ENCODE measurements at regions not wholly inside any gene's neighbourhood (a gene's known extent, or its start where the extent isn't known, plus 50 kb on each side); places are given as distances from the start of the nearest gene placed in this dataset.
"Not testable (repeated sequence)": the region's sequence is repeated elsewhere in the genome, so short reads cannot be mapped to it uniquely, and the experiment has no call there.

GRCh38 chr15:31705076-31705678 is 325.1 kb upstream of the CHRNA7 start:
- not testable (repeated sequence) for H3K27ac Mint-ChIP-seq; H3K4me3 Mint-ChIP-seq; H3K36me3 Mint-ChIP-seq (ENCODE audit: low read depth)

DNA sequence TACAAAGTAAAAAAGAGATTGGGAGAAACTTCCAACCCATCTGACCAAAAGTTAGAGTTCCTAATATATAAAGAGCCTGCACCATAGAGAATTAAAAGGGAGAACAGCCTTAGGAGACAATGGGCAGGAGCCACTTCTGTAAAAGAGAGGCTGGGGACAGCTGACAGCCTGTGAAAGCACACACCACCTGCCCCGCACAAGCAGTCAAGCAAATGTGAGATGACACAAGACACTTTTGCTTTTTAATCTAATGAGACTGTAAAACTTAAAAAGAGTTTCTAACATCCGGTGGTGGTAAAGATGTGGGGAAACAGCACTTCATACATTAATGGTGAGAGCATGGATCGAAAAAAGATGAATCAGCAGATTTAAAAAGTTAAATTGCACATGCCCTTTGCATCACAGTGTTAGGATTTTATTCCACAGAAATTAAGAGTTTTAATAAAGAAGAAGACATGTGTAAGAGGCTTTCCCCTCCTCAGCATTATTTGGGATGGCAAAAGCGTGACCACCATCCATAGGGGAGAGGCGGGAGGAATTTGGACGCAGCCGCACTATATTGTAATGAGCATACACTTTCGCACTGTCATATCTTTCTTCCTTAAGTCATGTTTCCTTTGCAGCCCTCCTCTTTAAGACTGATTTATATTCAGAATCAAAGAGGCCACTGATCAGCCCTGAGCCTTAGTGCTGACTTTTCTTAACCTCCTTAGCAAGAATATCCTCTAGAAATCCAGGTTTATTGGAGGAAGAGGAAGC is 322.2 kb upstream of the CHRNA7 start:
- H3K27me3 Mint-ChIP-seq (ENCODE audit: low read depth); H3K4me3 Mint-ChIP-seq; H3K36me3 Mint-ChIP-seq (ENCODE audit: low read depth); H3K9me3 Mint-ChIP-seq; H3K4me1 Mint-ChIP-seq (ENCODE audit: low read depth); H3K27ac Mint-ChIP-seq; DNase-seq (ENCODE audit: low spot score): not testable (repeated sequence)

More at GRCh38 chr15:31705076-31705678, 325.1 kb upstream of the CHRNA7 start:
- DNase-seq (ENCODE audit: low spot score); H3K4me1 Mint-ChIP-seq (ENCODE audit: low read depth); H3K27me3 Mint-ChIP-seq (ENCODE audit: low read depth); H3K9me3 Mint-ChIP-seq: not testable (repeated sequence)

DNA sequence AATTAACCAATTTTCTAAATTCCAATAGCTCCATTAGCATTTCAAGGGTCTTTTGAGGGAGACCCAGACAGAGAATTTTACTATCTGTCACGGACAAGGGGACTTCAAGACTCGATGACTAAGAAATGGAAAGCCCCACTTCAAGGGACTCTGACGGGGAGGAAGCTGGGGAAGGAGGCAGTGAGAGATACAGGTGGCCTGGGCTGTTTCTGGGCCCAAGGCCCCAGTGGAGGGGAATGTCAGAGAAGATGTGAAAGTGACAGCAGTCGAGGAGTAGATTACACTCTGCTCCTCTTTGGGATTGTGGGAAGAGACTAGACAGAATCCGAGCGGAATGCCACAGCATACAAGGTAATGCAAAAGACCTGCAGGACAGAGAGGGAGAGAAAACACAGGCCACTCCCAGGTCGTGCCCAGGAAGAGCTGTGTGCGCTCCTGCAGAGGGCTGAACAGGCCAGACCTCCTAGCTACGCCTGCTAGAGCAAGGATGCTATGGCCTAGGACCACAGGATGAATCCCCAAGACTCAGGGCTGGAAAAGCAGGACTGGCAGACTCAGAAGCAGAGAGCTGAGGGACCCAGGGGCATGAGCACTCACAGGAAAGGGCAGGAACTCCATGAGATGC is 321.5 kb upstream of the CHRNA7 start:
- not testable (repeated sequence) for H3K9me3 Mint-ChIP-seq

GRCh38 chr15:31709479-31709878 is 320.8 kb upstream of the CHRNA7 start:
- H3K4me3 Mint-ChIP-seq; H3K36me3 Mint-ChIP-seq (ENCODE audit: low read depth); DNase-seq (ENCODE audit: low spot score); H3K9me3 Mint-ChIP-seq; H3K4me1 Mint-ChIP-seq (ENCODE audit: low read depth); H3K27ac Mint-ChIP-seq; H3K27me3 Mint-ChIP-seq (ENCODE audit: low read depth): not testable (repeated sequence)

More for the DNA sequence above, 321.5 kb upstream of the CHRNA7 start:
- not testable (repeated sequence) for H3K36me3 Mint-ChIP-seq (ENCODE audit: low read depth); H3K27me3 Mint-ChIP-seq (ENCODE audit: low read depth); H3K27ac Mint-ChIP-seq; H3K4me1 Mint-ChIP-seq (ENCODE audit: low read depth); DNase-seq (ENCODE audit: low spot score); H3K4me3 Mint-ChIP-seq

- not testable (repeated sequence) for H3K4me1 Mint-ChIP-seq (ENCODE audit: low read depth); H3K36me3 Mint-ChIP-seq (ENCODE audit: low read depth); H3K27ac Mint-ChIP-seq; H3K9me3 Mint-ChIP-seq; H3K4me3 Mint-ChIP-seq; DNase-seq (ENCODE audit: low spot score); H3K27me3 Mint-ChIP-seq (ENCODE audit: low read depth)
These were observed 319.5 kb upstream of the CHRNA7 start for GRCh38 chr15:31710806-31711205.

DNA sequence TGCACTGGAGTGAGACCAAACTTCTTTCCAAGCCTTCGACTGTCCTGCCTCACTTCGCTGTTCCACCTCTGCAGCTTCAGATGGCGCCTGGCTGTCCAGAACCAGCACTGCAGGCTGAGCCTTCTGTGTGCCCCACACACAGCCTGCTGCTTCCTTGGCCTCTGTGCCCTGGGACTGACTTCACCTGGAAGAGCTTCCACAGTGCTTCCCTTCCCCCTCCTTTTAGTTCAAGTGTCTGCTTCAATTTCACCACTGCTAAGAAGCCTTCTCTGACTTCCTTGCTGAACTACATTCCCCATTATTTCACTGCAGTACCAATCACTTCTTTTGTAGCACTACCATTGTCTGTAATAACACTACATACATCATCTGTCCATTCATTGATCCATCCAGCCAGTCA is 315.1 kb upstream of the CHRNA7 start:
- H3K4me1 Mint-ChIP-seq (ENCODE audit: low read depth); H3K36me3 Mint-ChIP-seq (ENCODE audit: low read depth); H3K4me3 Mint-ChIP-seq; DNase-seq (ENCODE audit: low spot score); H3K27me3 Mint-ChIP-seq (ENCODE audit: low read depth); H3K27ac Mint-ChIP-seq; H3K9me3 Mint-ChIP-seq: not testable (repeated sequence)

GRCh38 chr15:31718625-31719024 is 311.7 kb upstream of the CHRNA7 start:
- H3K4me3 Mint-ChIP-seq; H3K27ac Mint-ChIP-seq; H3K4me1 Mint-ChIP-seq (ENCODE audit: low read depth); H3K9me3 Mint-ChIP-seq; H3K36me3 Mint-ChIP-seq (ENCODE audit: low read depth); DNase-seq (ENCODE audit: low spot score); H3K27me3 Mint-ChIP-seq (ENCODE audit: low read depth): not testable (repeated sequence)

GRCh38 chr15:31719396-31720022 is 310.8 kb upstream of the CHRNA7 start:
- H3K4me1 Mint-ChIP-seq (ENCODE audit: low read depth); H3K27ac Mint-ChIP-seq; H3K9me3 Mint-ChIP-seq; H3K36me3 Mint-ChIP-seq (ENCODE audit: low read depth); H3K27me3 Mint-ChIP-seq (ENCODE audit: low read depth); H3K4me3 Mint-ChIP-seq; DNase-seq (ENCODE audit: low spot score): not testable (repeated sequence)

DNA sequence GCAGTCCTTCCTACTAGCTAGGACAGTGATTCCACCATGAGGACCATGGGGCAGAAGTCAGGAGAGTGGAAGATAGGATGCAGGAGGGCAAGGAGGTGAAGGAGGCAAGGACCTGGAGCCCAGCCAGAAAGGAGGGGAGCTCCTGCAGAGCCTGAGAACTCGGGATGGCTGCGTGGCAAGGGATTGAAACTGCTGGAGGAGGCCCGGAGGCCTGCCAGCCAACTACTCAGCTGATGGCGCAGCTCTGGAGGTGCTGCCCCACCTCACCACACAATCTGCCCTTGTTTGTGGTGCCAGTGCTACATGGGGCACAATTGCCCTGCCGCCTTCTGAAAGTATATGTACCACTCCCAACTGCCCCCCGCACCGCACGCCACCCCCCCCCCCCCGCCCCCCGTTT is 307.3 kb upstream of the CHRNA7 start:
- H3K4me3 Mint-ChIP-seq; H3K4me1 Mint-ChIP-seq (ENCODE audit: low read depth); H3K27me3 Mint-ChIP-seq (ENCODE audit: low read depth); H3K27ac Mint-ChIP-seq; H3K36me3 Mint-ChIP-seq (ENCODE audit: low read depth); DNase-seq (ENCODE audit: low spot score); H3K9me3 Mint-ChIP-seq: not testable (repeated sequence)

GRCh38 chr15:31724903-31725302 is 305.4 kb upstream of the CHRNA7 start:
- DNase-seq (ENCODE audit: low spot score); H3K27me3 Mint-ChIP-seq (ENCODE audit: low read depth); H3K36me3 Mint-ChIP-seq (ENCODE audit: low read depth); H3K9me3 Mint-ChIP-seq; H3K4me1 Mint-ChIP-seq (ENCODE audit: low read depth); H3K27ac Mint-ChIP-seq; H3K4me3 Mint-ChIP-seq: not testable (repeated sequence)

- not testable (repeated sequence) for H3K27ac Mint-ChIP-seq; H3K36me3 Mint-ChIP-seq (ENCODE audit: low read depth); H3K4me3 Mint-ChIP-seq; H3K27me3 Mint-ChIP-seq (ENCODE audit: low read depth); DNase-seq (ENCODE audit: low spot score); H3K4me1 Mint-ChIP-seq (ENCODE audit: low read depth); H3K9me3 Mint-ChIP-seq
These were observed 304.7 kb upstream of the CHRNA7 start for GRCh38 chr15:31725619-31726018.

- Mint-ChIP-seq H3K27me3 (ENCODE audit: low read depth) (no peaks in the 10 kb centered on the region), H3K4me1 (ENCODE audit: low read depth) (no peaks in the 10 kb centered on the region), H3K9me3 (no peaks in the 10 kb centered on the region), H3K36me3 (ENCODE audit: low read depth) (no peaks in the 10 kb centered on the region), H3K27ac (no peak overlapping the region), H3K4me3 (no peak overlapping the region)
- no peak for DNase-seq (ENCODE audit: low spot score)
These were observed 302.7 kb upstream of the CHRNA7 start for GRCh38 chr15:31727612-31728011.

DNA sequence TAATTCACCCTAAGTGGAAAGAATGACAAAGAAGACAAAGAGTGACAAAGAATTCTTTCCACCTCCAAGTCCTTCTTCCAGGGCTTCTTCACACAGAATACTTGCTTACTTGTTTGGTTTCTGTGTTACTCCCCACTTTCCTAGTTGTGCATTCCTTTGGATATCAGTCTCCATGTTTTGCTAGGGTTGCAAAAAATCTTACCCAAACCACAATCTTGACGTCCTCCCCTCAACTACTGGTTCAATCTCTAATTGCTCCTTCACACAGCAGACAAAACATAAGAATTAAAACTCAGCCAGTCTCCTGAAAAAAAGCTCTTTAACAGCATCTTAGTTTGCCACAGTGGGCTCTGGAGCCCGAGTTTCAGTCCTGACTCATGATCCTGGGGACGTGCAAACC is 297.6 kb upstream of the CHRNA7 start:
- H3K36me3 Mint-ChIP-seq (ENCODE audit: low read depth) = no peaks in the 10 kb centered on the region
- no peaks in the 10 kb centered on the region for H3K9me3 Mint-ChIP-seq
- DNase-seq (ENCODE audit: low spot score) = no peak
- no peaks in the 10 kb centered on the region for H3K4me1 Mint-ChIP-seq (ENCODE audit: low read depth)
- no peaks in the 10 kb centered on the region for H3K27me3 Mint-ChIP-seq (ENCODE audit: low read depth)
- H3K27ac Mint-ChIP-seq = no peak overlapping the region
- H3K4me3 Mint-ChIP-seq = no peak overlapping the region

GRCh38 chr15:31733424-31733823 is 296.9 kb upstream of the CHRNA7 start:
- no peaks in the 10 kb centered on the region for H3K27me3 Mint-ChIP-seq (ENCODE audit: low read depth)
- H3K4me1 Mint-ChIP-seq (ENCODE audit: low read depth) = no peaks in the 10 kb centered on the region
- no peaks in the 10 kb centered on the region for H3K9me3 Mint-ChIP-seq
- H3K36me3 Mint-ChIP-seq (ENCODE audit: low read depth) = no peaks in the 10 kb centered on the region
- no peak overlapping the region for H3K27ac Mint-ChIP-seq
- DNase-seq (ENCODE audit: low spot score) = no peak
- no peak overlapping the region for H3K4me3 Mint-ChIP-seq

All from T-helper 2 cell treated with Interferon-gamma antibody and Interleukin-4, amounts not matched to agents 5 μg/mL and 100 μg/mL, for 36 hours (primary cell).